Activated CD8-positive, alpha-beta memory T cell treated with anti-CD3 and anti-CD28 coated beads, Interleukin-2, amount 50 U/mL, for 1 hour (primary cell): ENCODE measurements at regions not wholly inside any gene's neighbourhood (a gene's known extent, or its start where the extent isn't known, plus 50 kb on each side); places are given as distances from the start of the nearest gene placed in this dataset.
"Not testable (repeated sequence)": the region's sequence is repeated elsewhere in the genome, so short reads cannot be mapped to it uniquely, and the experiment has no call there.

Experiments
- DNase-seq: peaks from one replicate; pipeline ENCODE4 v3.0.0-alpha.2; 2020; ENCODE audit errors: extremely low read depth

DNA sequence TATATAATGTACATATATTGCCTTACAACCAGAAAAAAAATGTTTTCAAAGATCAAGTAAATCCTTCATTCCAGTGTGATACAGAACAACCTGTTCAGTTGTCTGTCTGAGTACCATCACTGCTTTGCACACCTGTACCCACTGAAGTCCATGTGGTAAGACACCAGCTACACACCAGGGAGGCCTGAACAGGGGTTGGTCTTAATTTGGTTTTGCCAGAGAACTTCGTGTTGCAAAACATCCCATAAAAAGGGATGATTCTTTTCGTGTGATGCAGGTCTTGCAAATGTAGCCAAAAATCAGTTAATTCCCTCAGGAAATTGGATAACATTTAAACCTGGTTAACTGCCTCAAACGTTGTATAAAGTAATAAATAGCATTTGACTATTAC is 73.7 kb upstream of the SLC1A4 start:
- no peak for DNase-seq

DNA sequence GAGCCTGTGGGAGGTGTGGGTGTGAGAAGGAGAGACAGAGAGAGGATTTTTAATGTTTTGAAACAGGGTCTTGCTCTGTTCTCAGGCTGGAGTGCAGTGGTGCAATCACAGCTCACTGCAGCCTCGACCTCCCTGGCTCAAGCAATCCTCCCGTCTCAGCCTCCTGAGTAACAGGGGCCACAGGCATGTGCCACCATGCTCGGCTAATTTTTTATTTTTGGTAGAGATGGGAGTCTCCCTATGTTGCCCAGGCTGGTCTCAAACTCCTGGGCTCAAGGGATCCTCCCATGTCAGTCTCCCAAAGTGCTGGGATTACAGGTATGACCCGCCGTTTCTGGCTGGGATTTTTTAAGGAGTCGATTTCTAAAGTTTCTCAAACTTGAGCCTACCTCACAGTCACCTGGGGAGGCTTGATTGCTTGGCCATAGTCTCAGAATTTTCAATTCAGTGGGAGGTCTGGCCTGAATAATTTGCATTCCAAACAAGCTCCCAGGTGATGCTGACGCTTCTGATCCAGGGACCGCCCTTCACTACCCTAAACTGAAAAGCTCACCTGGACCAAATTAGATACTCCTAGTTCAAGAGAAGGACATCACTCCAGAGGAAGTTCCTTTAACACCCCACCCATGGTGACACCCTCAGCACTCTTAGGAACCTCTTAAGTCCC is 70.8 kb upstream of the SLC1A4 start:
- DNase-seq, result no peak

DNA sequence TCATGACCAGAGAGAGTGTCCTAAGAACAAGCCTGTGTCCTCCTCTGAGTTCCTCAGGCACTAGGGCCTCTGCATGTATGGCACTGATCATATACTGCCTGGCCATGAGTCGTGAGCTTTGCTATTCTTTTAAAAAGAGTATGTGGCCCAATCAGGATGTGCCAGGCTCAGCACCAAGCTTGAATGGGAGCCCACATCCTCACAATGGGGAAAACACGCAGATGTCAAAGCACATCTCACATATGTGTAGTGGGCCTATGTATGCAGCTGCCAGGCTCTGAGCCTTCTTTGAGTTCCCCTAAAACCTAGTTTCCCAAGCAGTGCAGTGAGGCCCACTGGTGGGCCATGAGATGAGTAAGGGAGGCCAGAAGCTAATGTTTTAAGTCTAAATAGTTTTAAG is 69.9 kb upstream of the SLC1A4 start:
- no peak for DNase-seq

DNA sequence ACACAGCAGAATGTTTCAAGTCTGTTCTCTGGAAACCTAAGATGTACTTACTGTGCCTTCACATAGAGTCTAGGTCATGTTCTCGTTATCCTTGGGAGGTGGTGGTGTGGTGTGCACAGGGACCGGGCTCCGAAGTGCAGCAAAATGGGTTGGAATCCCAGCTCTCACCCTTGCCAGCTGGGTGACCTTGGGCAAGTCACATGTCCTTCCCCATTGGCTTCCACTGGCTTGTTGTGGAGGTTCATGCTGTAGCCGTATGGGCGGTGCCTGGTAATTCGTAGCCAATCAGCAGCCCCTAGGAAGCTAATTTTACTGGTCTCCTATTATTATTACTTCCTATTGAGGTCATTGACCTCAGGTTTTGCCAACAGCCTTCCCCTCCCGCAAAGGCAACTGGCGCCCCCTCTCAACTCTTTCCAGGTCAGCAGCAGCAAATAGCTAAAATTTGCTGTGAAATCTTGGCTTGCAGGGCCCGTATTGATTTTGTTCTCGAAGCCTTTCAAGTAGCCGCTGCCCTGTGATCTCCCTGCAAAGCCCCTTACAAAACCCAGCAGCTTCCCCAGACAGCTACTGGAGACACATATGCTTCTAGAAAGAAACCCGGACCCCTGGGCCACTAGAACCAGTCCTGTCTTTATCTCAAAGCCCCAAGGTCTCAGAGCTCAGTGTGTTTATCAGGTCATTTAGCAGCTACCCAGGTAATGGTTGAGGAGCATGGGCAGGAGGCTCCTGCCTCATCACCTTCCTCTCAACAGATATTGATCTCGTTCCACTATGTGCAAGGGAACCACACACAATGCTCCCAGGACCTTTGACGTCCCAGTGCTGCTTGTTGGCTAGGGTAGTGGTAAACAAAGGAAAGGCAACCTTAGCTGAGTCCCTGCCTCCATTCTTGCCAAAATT is 66.5 kb upstream of the SLC1A4 start:
- DNase-seq, result no peak

DNA sequence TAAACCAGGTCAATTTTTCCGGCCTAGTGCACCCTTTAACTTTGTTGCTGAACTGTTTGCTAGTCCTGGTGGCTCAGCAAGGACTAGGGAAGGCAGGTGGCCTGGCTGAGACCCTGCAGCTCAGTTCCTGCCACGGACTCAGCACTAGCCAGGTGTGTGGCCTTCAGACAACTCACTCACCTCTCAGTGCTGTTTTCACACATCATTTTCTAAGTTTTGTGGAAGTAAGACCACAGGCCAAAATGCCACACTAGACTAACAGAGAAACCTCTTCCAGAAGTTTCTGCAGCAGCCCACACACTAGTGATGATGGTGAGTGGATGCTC is 65.9 kb upstream of the SLC1A4 start:
- no peak for DNase-seq

DNA sequence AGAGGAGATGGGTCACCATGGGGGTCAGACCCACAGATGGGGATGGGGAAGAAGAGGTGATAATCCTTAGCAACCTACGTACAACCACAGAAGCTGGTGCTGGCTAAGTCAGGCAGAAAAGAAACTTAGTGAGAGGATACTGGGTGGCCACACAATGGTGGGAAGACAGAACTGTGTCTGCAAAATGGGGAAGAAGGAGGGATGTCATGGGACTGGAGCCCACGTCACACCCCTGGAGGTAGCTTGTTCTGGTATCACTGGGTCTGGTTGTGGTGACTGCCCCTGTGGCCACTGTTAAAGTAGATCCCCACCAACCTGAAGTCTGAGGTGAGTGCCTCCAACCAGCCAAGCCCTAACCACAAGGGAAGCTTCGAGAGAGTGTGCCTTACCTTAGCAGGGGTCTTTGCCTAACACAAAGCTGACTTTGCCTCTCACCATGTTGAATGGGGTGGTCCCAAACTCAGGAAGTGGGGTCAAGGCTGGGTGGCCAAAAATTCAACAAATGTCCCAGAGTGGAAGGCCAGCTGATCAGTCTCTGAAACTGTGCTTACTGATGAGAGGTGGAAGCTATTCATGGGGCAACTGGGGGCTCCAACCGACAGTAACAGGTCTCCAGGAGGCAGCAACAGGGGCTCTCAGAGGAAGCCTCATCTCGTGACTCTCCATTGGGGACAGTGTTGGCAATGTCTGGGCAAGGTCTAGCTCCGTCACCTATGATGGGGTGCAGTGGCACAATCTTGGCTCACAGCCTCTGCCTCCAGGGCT is 64.8 kb upstream of the SLC1A4 start:
- no peak for DNase-seq

DNA sequence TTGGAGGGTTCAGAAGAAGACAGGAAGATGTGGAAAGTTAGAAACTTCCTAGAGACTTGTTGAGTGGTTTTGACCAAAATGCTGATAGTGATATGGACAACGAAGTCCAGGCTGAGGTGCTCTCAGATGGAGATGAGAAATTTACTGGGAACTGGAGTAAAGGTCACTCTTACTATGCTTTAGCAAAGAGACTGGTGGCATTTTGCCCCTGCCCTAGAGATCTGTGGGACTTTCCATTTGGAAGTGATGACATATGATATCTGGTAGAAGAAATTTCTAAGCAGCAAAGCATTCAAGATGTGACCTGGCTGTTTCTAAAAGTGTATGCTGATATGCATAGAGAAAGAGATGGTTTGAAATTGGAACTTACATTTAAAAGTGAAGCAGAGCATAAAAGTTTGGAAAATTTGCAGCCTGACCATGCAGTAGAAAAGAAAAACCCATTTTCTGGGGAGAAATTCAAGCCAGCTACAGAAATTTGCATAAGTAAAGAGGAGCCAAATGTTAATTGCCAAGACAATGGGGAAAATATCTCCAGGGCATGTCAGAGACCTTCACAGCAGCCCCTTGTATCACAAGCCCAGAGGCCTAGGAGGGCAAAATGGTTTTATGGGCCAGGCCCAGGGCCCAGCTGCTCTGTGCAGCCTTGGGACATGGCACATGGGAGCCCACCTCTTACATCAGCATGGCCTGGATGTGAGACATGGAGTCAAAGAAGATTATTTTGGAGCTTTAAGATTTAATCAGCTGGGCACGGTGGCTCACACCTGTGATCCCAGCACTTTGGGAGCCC is 63.1 kb upstream of the SLC1A4 start:
- not testable (repeated sequence) for DNase-seq

DNA sequence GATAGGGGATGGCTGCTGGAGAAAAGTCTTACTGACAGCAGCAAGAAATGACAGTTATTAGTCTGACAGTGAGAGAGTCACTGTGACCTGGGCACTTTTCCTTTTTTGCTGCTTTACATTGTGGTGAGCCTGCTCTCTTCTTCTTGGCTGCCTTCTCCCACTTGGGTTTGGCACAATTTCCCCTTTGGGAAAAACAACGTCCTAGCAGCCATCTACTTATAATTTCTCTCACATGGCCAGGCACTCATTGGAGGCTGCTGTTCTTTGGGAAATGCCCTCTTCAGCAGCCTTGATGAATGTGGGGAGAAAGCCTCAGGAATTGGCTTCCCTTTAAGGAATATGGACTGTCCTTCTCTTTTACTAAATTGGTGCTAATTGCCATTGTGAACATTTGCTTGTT is 60.4 kb upstream of the SLC1A4 start:
- DNase-seq, result no peak

DNA sequence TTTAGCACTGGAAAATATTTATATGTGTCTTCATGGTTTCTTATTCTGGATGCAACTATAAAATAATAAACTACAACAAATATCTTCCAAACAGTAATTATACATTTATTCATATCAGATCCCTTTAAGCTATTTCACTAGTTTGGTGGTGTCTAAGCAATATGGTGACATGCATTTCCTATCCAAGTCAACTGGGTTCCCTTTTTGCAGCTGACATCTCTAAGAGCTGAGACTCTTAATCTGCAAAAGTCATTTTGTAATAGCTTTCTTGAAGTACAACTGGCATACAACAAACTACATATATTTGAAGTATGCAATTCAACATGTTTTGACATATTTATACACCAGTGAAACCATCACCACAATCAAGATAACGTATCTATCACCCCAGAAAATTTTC is 59.9 kb upstream of the SLC1A4 start:
- no peak for DNase-seq

DNA sequence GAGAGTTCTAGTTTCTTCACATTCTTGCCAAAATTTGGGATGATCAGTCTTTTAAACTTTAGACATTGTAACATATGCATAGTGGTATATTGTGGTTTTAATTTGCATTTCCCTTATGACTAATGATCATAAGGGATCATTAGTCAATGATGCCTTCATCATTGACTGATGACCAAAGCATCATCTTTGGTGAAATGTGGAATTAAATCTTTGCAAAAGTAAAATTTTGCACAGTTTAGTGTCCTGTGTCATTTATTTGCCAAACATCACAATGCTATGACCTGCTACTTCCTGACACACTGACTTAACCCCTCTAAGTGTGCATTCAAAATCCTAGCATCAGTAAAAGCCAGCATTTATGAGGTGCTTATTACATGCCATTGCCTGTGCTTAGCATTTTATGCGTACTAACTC is 58.9 kb upstream of the SLC1A4 start:
- DNase-seq, result no peak

DNA sequence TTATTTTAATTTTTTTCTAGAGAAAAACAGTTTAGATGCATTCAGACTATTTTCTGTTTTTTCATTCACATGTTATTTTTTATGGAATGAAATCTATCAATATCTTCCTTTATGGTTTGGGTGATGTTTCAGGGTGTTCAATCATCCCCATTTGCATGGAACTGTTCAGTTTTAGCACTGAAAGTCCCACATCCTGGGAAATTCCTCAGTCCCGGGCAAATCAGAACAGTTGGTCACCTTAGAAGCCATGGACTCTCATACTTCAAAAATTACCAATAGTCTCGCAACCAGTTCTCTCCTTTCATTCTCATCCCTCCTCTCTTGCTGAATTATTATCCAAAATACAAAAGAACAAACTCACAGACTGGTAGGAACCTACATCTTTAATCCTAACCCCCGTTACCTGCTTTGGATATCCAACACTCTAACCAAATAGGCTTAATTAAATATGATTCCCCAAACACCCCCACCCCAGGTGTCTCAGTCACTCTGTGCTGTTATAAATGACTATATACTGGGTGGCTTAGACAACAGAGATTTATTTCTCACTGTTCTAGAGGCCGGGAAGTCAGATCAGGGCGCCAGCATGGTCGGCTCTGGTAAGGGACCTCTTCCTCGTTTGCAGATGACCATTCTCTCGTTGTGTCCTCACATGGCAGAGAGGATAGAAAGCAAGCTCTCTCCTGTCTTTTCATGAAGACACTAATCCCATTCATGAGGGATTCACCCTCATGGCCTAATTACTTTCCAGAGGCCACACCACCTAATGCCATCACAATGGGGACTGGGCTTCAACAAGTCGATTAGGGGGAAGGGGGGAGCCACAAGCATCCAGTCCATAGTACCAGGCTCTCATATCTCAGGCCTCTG is 57.7 kb upstream of the SLC1A4 start:
- no peak for DNase-seq

DNA sequence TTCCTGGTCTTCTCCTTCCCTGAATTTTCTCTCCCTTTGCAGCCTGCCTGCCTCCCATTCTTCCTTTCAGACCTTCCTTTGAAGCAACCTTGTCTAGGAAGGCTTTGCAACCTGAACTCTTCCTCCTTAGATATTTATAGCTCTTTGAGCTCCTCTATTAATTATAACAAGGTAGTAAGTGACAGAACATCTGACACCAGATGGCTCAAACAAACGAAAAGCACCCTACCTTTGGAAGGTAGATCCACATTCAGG is 57.2 kb upstream of the SLC1A4 start:
- no peak for DNase-seq

DNA sequence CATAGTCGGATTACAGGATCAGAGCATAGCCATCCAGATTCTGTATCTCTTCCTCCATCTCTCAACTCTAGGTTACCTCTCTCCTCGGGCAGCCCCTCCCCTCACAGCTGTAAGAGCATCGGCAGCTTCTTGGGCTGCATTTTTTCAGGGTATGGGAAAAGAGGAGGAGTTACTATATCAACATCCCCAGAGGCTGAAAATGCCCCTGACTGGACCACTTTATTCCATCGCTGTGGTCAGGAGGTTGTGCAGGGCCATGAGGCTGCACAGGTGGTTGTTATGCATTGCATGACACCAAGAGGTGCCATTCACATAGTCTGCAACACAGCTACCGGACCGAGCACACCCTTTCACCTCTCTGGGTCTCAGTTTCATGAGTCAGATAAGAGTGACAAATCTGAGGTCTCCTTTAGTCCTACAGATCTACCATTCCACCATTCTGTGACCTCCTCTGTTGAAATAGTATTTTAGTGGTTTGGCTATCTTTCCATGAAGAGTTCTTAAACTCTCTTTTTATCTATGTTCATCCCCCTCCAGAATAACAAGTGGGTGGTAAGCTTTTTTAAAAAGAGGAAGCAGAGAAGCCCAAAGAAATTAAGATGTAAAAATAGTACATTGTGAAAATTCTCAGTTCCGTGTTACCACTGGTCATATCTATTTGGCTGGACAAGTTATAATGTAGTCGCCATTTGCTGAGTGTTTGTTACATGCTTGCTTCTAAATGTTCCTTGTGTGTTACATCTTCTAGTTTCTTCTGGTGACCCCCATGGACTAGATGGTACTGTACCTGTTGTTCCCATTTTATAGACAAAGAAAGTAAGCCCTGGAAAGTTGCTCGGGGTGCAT is 56.6 kb upstream of the SLC1A4 start:
- no peak for DNase-seq

DNA sequence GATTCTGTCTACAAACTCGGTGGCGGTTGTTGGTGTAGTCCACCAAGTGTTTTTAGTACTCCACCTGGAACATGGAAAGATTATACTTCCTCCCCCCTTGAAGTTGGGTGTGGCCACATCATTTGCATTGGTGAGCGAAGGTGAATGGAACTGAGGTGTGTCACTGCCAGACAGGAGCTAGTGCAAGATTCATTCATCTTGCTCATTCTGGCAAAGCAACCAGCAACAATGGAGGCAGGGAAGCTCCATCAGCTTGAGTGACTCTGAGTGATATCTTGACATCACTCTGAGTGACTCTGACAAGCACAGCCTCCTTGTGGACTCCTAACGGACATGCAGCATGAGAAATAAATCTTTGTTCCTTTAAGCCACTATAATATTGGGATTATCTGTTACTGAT is 54.7 kb upstream of the SLC1A4 start:
- no peak for DNase-seq

DNA sequence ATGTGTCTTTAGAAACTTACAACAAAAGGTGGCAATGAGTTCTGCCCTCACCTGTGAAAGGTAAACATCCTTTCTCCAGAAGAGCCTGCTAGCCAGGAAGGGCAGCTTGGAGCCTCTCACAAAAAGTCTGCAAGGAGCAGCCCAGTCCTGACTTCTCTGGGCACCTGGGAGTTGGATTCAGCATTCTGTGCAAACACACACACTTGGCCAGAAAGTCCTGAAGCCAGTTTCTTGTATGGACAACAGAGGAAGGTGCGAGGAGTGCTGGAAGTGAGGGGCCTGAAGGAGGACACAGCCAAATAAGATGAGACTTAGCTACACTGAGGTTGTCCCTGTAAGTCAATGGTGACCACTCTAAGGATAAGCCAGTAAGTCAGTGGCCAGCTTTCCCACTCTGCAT is 52.4 kb upstream of the SLC1A4 start:
- DNase-seq, result no peak

DNA sequence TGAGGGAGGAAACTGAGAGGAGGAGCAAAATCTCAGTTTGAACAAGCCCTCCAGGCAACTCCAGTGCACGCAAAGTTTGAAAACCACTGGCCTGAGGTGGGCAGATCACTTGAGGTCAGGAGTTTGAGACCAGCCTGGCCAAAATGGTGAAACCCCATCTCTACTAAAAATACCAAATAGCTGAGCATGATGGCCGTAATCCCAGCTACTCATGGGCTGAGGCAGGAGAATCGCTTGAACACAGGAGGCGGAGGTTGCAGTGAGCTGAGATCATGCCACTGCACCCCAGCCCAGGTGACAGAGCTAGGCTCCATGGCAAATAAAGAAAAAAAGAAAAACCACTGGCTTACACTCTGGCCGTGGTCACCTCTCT is 51.9 kb upstream of the SLC1A4 start:
- not testable (repeated sequence) for DNase-seq

DNA sequence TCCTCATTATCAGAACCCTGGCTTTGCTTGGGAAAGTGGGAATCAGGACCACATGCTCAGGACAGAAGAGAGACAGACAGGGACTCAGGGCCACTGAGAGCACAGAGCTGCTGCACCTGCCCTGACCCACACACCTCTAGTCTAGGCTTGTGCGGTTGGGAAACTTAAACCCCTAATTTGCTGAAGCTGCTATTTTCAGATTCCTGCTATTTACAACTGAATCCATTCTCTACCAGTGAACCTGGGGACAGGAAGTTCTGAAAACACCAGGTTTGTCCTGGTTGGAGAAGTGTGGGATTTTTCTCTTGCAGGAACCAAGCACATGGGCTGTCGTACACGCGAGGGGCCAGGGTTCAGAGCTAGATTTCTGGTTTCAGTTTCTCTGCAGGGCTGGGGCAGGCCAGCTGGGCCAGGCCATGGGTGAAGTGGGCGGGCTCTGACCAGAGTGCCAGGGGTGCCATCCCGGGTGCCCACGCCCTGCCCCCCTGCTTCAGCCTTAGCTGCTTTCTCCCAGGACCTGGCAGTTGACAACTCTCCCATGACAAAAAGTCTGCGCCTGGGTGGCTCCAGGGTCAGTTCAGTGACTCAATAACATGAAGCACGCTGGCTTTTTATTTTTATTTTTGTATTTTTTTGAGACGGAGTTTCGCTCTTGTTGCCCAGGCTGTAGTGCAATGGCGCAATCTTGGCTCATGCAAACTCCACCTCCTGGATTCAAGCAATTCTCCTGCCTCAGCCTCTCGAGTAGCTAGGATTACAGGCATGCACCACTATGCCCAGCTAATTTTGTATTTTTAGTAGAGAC is 51.3 kb upstream of the SLC1A4 start:
- DNase-seq, result no peak

DNA sequence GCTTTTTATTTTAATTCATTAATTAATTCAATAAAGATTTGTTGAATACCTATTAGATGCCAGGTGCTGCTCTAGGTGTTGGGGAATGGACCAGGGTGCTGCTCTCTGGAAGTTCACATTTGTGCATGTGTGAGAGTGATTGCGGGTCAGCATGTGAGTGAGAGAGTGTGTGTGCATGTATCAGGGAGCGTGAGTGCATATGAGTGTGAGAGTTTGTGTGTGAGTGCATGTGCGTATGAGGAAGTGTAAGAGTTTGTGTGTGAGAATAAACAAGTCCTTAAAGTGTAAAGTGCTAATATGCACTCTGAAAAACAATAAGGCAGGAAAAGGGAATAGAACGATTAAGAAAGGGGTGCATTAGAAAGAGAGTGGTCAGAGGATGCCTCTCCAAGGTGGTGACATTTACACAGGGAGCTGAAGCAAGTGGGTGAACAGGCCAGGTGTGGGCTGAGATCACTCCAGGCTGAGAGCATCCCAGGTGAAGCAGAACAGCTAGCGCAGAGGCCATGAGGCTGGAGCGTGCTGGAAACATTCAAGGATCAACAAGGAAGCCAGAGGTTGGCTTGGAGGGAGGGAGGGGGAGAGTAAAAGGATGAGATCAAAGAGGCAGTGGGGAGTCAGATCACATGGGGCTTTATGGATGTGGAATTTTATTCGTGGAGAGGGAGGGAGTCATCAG is 50.5 kb upstream of the SLC1A4 start:
- DNase-seq, result no peak

DNA sequence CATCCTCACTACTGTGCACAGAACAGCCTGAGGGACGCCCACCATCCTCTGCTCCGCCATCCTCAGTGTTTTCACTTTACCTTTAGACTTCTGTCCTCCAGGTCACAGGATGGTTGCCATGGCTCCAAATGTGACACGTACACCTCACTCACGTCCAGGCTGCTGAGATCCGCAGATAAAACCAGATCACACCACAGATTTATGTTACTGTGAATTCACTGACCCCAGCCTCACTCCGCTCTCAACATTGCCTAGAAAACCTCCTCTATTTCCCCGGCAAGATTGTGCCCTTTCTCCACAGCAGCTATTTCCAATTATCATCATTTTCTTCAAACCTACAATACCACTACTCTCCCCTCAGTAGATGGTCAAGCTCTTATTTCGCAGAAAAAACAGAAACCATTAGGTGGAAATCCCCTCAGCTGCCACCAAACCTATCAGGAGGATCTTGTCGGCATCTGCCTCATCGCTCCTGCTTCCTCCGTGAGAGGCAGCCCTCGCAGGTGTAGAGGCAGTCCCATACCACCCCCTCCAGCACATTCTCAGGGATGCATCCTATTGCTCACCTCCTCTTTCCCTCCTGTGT is 49.8 kb upstream of the SLC1A4 start:
- DNase-seq, result no peak
